Lower lobe of right lung (tissue), 2 donors: ENCODE measurements at regions not wholly inside any gene's neighbourhood (a gene's known extent, or its start where the extent isn't known, plus 50 kb on each side); places are given as distances from the start of the nearest gene placed in this dataset.
A peak's percentile ranks its signal among the peaks of the same experiment; 100 is the strongest.
"Not testable (repeated sequence)": the region's sequence is repeated elsewhere in the genome, so short reads cannot be mapped to it uniquely, and the experiment has no call there.

Source experiments
- ATAC-seq, 2 donors: fragments of 200-7000 bp; cut with Tn5 transposase; one replicate each; pipeline ENCODE4 v1.9.1; 2020 to 2022; ENCODE audit warnings: mild to moderate bottlenecking in 2 of 2, moderate library complexity in 2 of 2
- DNase-seq: peaks from one replicate; pipeline ENCODE4 v3.0.0-alpha.2; 2020
- H3K27ac ChIP-seq: fragments of 200-600 bp; one replicate; pipeline ENCODE4 v1.8.0; 2022
- H3K27me3 ChIP-seq: fragments of 200-600 bp; one replicate; pipeline ENCODE4 v1.8.0; 2022; ENCODE audit warnings: low read depth
- H3K36me3 ChIP-seq: fragments of 200-600 bp; one replicate; pipeline ENCODE4 v1.8.0; 2022; ENCODE audit warnings: mild to moderate bottlenecking
- H3K4me1 ChIP-seq: fragments of 200-600 bp; one replicate; pipeline ENCODE4 v1.8.0; 2022
- H3K4me3 ChIP-seq: fragments of 200-600 bp; one replicate; pipeline ENCODE4 v1.8.0; 2022; ENCODE audit warnings: mild to moderate bottlenecking
- H3K9me3 ChIP-seq: fragments of 200-600 bp; one replicate; pipeline ENCODE4 v1.8.0; 2022
- intact Hi-C: fragments of 100-400 bp; cut with DNase I; formaldehyde crosslinking; loops from one replicate; pipeline ENCODE4 v1.11.0; 2022
- TF ChIP-seq, protein P1 (sequence below): fragments of 200-600 bp; IDR thresholded peaks from one replicate; pipeline ENCODE4 v1.8.0; 2022; ENCODE audit warnings: antibody characterized with exemption, mild to moderate bottlenecking
- donor health status: DM: no; HTN: yes; CAD: no; lungs with severe emphysema.

DNA sequence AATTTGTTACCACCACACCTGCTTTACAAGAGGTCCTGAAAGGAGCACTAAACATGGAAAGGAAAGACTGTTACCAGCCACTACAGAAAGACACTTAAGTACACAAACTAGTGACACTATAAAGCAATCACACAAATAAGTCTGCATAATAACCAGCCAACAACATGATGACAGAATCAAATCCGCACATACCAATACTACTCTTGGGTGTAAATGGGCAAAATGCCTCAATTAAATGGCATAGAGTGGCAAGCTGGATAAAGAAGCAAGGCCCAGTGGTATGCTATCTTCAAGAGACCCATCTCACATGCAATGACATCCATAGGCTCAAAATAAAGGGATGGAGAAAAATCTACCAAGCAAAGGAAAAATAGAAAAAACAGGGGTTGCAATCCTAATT lies 106.8 kb upstream of the PRR23C start:
- TF ChIP-seq, protein P1, sequence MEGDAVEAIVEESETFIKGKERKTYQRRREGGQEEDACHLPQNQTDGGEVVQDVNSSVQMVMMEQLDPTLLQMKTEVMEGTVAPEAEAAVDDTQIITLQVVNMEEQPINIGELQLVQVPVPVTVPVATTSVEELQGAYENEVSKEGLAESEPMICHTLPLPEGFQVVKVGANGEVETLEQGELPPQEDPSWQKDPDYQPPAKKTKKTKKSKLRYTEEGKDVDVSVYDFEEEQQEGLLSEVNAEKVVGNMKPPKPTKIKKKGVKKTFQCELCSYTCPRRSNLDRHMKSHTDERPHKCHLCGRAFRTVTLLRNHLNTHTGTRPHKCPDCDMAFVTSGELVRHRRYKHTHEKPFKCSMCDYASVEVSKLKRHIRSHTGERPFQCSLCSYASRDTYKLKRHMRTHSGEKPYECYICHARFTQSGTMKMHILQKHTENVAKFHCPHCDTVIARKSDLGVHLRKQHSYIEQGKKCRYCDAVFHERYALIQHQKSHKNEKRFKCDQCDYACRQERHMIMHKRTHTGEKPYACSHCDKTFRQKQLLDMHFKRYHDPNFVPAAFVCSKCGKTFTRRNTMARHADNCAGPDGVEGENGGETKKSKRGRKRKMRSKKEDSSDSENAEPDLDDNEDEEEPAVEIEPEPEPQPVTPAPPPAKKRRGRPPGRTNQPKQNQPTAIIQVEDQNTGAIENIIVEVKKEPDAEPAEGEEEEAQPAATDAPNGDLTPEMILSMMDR: no peak
- no peaks in the 10 kb centered on the region for H3K9me3 ChIP-seq
- H3K27me3 ChIP-seq: peaks cover 6% of the 10 kb centered on the region
- intact Hi-C loops: no loop called here
- no peaks in the 10 kb centered on the region for H3K4me1 ChIP-seq
- H3K36me3 ChIP-seq: no peaks in the 10 kb centered on the region
- no peak overlapping the region for H3K4me3 ChIP-seq
- DNase-seq: no peak
- H3K27ac ChIP-seq: no peak overlapping the region
- no peak for ATAC-seq

DNA sequence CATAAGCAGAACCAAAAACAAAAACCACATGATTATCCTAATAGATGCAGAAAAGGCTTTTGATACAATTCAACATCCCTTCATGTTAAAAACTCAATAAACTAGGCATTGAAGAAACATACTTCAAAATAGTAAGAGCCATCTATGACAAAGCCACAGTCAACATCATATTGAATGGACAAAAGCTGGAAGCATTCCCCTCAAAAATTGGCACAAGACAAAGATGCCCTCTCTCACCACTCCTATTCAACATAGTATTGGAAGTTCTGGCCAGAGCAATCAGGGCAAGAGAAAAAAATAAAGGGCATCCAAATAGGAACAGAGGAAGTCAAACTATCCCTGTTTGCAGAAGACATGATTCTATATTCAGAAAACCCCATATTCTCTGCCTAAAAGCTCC lies 108.7 kb upstream of the PRR23C start:
- H3K4me3 ChIP-seq, DNase-seq, H3K4me1 ChIP-seq, ATAC-seq, H3K27me3 ChIP-seq, H3K9me3 ChIP-seq, intact Hi-C loops, H3K27ac ChIP-seq, H3K36me3 ChIP-seq: not testable (repeated sequence)

DNA sequence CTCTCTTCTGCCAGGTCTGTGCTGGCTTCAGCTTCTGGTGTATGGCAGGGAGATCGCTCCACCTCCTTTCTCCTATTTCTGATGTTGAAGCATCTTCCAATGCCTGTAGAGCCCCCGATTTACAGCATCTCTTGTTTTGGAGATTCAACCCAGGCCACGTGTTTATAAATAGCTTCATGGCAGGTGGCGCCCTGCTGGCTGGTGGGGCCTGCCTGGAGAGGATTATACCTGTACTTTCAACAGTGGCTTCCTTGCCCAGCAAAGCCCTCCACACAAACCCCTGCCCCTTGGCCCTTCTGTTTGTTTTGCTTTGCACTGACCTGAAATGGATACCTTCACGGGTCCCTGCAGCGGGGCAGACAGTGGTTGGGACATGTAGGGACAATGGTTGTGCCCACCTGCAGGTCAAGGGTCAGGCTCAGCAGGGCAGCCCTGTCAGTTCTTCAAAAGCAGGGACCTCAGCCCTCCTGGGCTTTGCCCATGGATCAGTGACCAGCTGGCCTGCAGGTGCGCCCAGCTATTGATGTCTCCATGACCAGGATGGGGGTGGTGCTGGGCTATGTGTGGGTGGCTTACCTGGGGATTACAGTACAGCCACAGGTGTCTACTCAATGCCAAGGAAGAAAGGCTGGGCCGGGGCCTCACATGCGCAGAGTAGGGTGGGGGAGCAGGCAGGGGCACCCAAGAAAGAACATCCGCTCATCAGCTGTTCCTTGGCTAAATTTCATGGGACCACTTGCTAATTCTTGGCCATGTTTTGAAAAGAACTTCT lies 112.7 kb upstream of the PRR23C start:
- intact Hi-C loops: no loop called here

DNA sequence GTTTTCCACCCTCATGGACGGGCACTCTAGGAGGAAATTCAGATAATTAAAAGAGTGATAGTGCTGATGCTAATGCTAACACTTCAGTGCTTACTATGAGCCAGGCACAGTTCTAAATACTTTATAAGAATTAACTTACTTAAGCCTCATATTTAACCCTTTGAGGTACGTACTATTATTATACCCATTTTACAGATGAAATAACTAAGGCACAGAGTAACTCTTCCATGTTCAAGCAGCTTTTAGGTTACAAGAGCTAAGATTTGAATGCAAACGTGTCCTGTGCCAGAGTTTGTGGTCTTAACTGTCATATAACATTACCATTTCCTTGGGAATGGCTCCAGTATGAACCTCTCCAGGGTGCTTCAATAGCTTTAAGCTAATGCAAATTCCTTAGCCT lies 114.7 kb upstream of the PRR23C start:
- H3K27ac ChIP-seq: no peak overlapping the region
- H3K4me3 ChIP-seq: no peak overlapping the region
- DNase-seq: no peak
- H3K4me1 ChIP-seq: no peaks in the 10 kb centered on the region
- TF ChIP-seq, protein P1: no peak
- intact Hi-C loops: no loop called here
- no peaks in the 10 kb centered on the region for H3K27me3 ChIP-seq
- no peaks in the 10 kb centered on the region for H3K9me3 ChIP-seq
- ATAC-seq: no peak
- H3K36me3 ChIP-seq: no peaks in the 10 kb centered on the region

More for the DNA sequence above, 112.7 kb upstream of the PRR23C start:
- H3K9me3 ChIP-seq: no peaks in the 10 kb centered on the region
- DNase-seq: no peak
- H3K27ac ChIP-seq: no peak overlapping the region
- ATAC-seq: no peak
- H3K27me3 ChIP-seq: no peaks in the 10 kb centered on the region
- TF ChIP-seq, protein P1: no peak
- H3K4me1 ChIP-seq: no peaks in the 10 kb centered on the region
- no peak overlapping the region for H3K4me3 ChIP-seq
- H3K36me3 ChIP-seq: no peaks in the 10 kb centered on the region

DNA sequence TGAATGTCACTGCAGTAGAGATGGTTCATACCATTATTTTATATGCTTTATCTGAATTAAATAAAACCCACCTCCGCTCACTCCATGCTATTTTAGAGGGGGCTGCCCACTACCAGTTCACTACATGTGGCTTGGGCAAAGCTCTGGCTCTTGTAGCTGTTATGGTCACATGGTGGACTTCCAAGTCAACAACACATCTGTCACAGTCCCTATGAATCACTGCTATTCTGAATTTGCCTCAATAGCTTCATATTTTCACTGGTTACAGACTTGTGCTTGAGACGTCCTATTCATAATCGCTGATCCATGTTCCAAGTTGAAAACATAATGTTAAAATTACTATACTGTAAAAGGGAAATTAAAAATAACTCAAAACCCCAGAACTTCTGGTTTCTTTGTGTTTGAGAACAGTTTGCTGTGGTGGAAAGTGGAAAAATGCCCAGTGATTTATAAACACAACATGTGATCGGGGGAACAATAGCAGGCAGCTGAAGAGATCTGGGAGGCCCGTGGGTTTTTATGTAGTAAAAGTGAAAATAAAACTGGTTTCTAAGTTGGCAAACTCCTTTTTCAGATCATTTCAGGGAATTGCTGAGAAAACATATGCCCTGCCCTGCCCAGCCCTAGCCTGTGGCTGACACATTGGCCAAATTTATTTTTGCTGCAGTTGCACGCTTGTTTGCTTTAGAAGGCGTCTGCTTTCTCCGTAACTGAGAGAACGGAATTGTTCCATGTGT lies 128.8 kb upstream of the PRR23C start:
- no peak for ATAC-seq
- Histone ChIP-seq H3K4me3 (peak overlapping the region; percentile 31), H3K36me3 (no peaks in the 10 kb centered on the region), H3K9me3 (no peaks in the 10 kb centered on the region), H3K27ac (no peak overlapping the region), H3K4me1 (no peaks in the 10 kb centered on the region), H3K27me3 (no peaks in the 10 kb centered on the region)
- no peak for DNase-seq
- intact Hi-C loops: no loop called here
- TF ChIP-seq, protein P1: no peak

DNA sequence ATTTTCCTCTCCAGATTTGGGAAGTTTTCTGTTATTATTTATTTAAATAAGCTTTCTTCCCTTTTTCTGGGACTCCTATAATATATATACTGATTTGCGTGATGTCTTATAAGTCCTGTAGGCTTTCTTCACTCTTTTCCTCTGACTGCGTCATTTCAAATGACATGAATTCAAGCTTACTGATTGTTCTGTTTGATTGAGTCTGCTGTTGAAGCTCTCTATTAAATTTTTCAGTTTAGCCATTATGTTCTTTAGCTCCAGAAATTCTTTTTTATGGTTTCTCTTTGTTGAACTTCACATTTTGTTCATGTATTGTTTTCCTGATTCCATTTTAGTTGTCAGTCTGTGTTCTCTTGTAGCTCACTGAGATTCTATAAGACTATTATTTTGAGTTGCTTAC lies 135.8 kb upstream of the PRR23C start:
- Histone ChIP-seq H3K27me3 (no peaks in the 10 kb centered on the region), H3K27ac (no peak overlapping the region), H3K4me3 (no peak overlapping the region), H3K36me3 (no peaks in the 10 kb centered on the region), H3K4me1 (no peaks in the 10 kb centered on the region), H3K9me3 (no peaks in the 10 kb centered on the region)
- DNase-seq: no peak
- TF ChIP-seq, protein P1: no peak
- ATAC-seq: no peak
- intact Hi-C loops: no loop called here
